Endothelial cell of umbilical vein (primary cell): ENCODE measurements at regions not wholly inside any gene's neighbourhood (a gene's known extent, or its start where the extent isn't known, plus 50 kb on each side); places are given as distances from the start of the nearest gene placed in this dataset.

Source experiments
- BruUV-seq: library from RNA; stranded (reverse); fragments of 400-500 nt; replicated peaks from 2 replicates; lab custom pipeline; 2021; lab: Mats Ljungman, UMichigan
- CTCF ChIA-PET: fragments of 300-600, 350-600 bp; sonication (Branson Sonifier 250); formaldehyde crosslinking; loops from one replicate; lab custom pipeline; 2021; ENCODE audit warnings: antibody characterized with exemption, inconsistent platforms; lab: Charles Lee
- POLR2A ChIA-PET: fragments of 300-600, 350-600 bp; sonication (Branson Sonifier 250); formaldehyde crosslinking; loops from one replicate; lab custom pipeline; 2021; ENCODE audit warnings: antibody characterized with exemption, inconsistent platforms; lab: Charles Lee
- DNase-seq: peaks from one replicate; pipeline ENCODE4 v3.0.0-alpha.2; 2011; ENCODE audit warnings: low read depth, low spot score
- FAIRE-seq: peaks from 2 replicates; lab custom pipeline; 2011; peaks lifted over from hg19 to GRCh38; lab: Jason Lieb, UNC
- H2AFZ ChIP-seq: 2 replicates; pipeline ENCODE4 v1.6.0; 2012; ENCODE audit warnings: low read depth, low read length, control low read depth, inconsistent platforms
- H3K27ac ChIP-seq: 2 replicates; pipeline ENCODE4 v1.5.1; 2011; ENCODE audit warnings: low read depth, mild to moderate bottlenecking, control low read depth, low read length, moderate library complexity; ENCODE audit not compliant: insufficient read depth
- H3K27me3 ChIP-seq, 2 experiments: 2 replicates each; pipeline versions ENCODE4 v1.6.0 to v1.6.1; 2011; ENCODE audit warnings: low read length in 2 of 2, mixed read lengths in 1 of 2; ENCODE audit not compliant: control insufficient read depth in 2 of 2, insufficient read depth in 2 of 2
- H3K36me3 ChIP-seq, 2 experiments: 2 replicates in 1 of 2; 3 replicates in 1 of 2; pipeline ENCODE4 v1.5.1; 2011; ENCODE audit warnings: low read length in 2 of 2, mild to moderate bottlenecking in 1 of 2, moderate library complexity in 1 of 2; ENCODE audit not compliant: control insufficient read depth in 2 of 2, insufficient read depth in 2 of 2; ENCODE audit errors: extremely low read depth in 1 of 2
- H3K4me1 ChIP-seq: 3 replicates; pipeline ENCODE4 v1.5.1; 2011; ENCODE audit warnings: mild to moderate bottlenecking, low read length; ENCODE audit not compliant: control insufficient read depth, insufficient read depth; ENCODE audit errors: extremely low read depth
- H3K4me2 ChIP-seq: 2 replicates; pipeline ENCODE4 v1.6.1; 2011; ENCODE audit warnings: low read length, control low read depth, mixed read lengths; ENCODE audit not compliant: insufficient read depth
- H3K4me3 ChIP-seq, 3 experiments: fragments of 200-600 bp in 1 of 3; sonication (generic), shearing (Covaris generic) in 1 of 3; replicated peaks in 1 of 3; 2 replicates each; pipeline ENCODE4 v1.5.1; 2011 to 2016; ENCODE audit warnings: control low read depth in 3 of 3, low read length in 3 of 3, mild to moderate bottlenecking in 2 of 3, inconsistent platforms in 1 of 3, low read depth in 1 of 3, moderate library complexity in 1 of 3; ENCODE audit not compliant: insufficient read depth in 1 of 3
- H3K79me2 ChIP-seq: 2 replicates; pipeline ENCODE4 v1.6.0; 2012; ENCODE audit warnings: low read length, inconsistent platforms; ENCODE audit not compliant: control insufficient read depth, insufficient read depth
- H3K9ac ChIP-seq: replicated peaks from 2 replicates; pipeline ENCODE3; 2011; ENCODE audit warnings: low read length, control low read depth; ENCODE audit not compliant: insufficient read depth; ENCODE audit errors: extremely low read depth
- H3K9me1 ChIP-seq: replicated peaks from 3 replicates; pipeline ENCODE4 v1.6.0; 2011; ENCODE audit warnings: mild to moderate bottlenecking, low read length; ENCODE audit not compliant: control insufficient read depth, insufficient read depth; ENCODE audit errors: extremely low read depth
- H3K9me3 ChIP-seq: replicated peaks from 2 replicates; pipeline ENCODE4 v1.5.1; 2012; ENCODE audit warnings: low read length, inconsistent platforms; ENCODE audit not compliant: control insufficient read depth, insufficient read depth
- H4K20me1 ChIP-seq: replicated peaks from 2 replicates; pipeline ENCODE3; 2011; ENCODE audit warnings: mild to moderate bottlenecking, low read length; ENCODE audit not compliant: control insufficient read depth, insufficient read depth; ENCODE audit errors: extremely low read depth
- CTCF ChIP-seq, 2 donors: IDR thresholded peaks; 1 replicate in 1 of 2; 2 replicates in 1 of 2; pipeline ENCODE4 v1.5.1; 2011; ENCODE audit warnings: low read length in 2 of 2, mild to moderate bottlenecking in 2 of 2, moderate library complexity in 2 of 2, control low read depth in 1 of 2, inconsistent platforms in 1 of 2, low read depth in 1 of 2; ENCODE audit not compliant: insufficient read depth in 1 of 2; ENCODE audit errors: extremely low read depth in 1 of 2
- EZH2 ChIP-seq: IDR thresholded peaks from 2 replicates; pipeline ENCODE4 v1.6.1; 2012; ENCODE audit warnings: borderline replicate concordance, low read depth, mild to moderate bottlenecking, moderate library complexity, low read length, inconsistent platforms; ENCODE audit not compliant: severe bottlenecking
- FOS ChIP-seq: IDR thresholded peaks from 2 replicates; pipeline ENCODE4 v1.6.1; 2011; ENCODE audit warnings: mild to moderate bottlenecking, low read length, moderate library complexity, borderline replicate concordance; ENCODE audit not compliant: insufficient read depth
- GATA2 ChIP-seq: IDR thresholded peaks from 2 replicates; pipeline ENCODE4 v1.7.0; 2011; ENCODE audit warnings: low read depth, mild to moderate bottlenecking, moderate library complexity, mixed read lengths, low read length; ENCODE audit not compliant: insufficient read length, insufficient read depth
- JUN ChIP-seq: IDR thresholded peaks from 2 replicates; pipeline ENCODE4 v1.6.1; 2011; ENCODE audit warnings: borderline replicate concordance, low read depth; ENCODE audit not compliant: insufficient read length, insufficient read depth
- MAX ChIP-seq: IDR thresholded peaks from 2 replicates; pipeline ENCODE4 v1.6.1; 2011; ENCODE audit not compliant: insufficient read depth, insufficient read length
- MYC ChIP-seq: IDR thresholded peaks from one replicate; pipeline ENCODE4 v1.6.1; 2011; ENCODE audit warnings: mild to moderate bottlenecking, low read depth, low read length
- POLR2A ChIP-seq: IDR thresholded peaks from 2 replicates; pipeline ENCODE4 v1.6.1; 2012; ENCODE audit warnings: low read depth, mild to moderate bottlenecking, control low read depth, low read length
- POLR2AphosphoS5 ChIP-seq: IDR thresholded peaks from 2 replicates; pipeline ENCODE4 v1.6.1; 2012; ENCODE audit warnings: low read depth, mild to moderate bottlenecking, control low read depth, low read length, moderate library complexity; ENCODE audit not compliant: insufficient read depth
- dilution Hi-C: fragments of 300-500 bp; cut with MboI; formaldehyde crosslinking; loops from one replicate; pipeline ENCODE4 v1.15.0; 2019; ENCODE audit warnings: low sequenced_read_pairs; ENCODE audit not compliant: extremely low pct_ligation_motif_present
- intact Hi-C: fragments of 100-400 bp; cut with micrococcal nuclease; formaldehyde crosslinking; loops from one replicate; pipeline ENCODE4 v1.10.0; 2022

- Histone ChIP-seq H3K79me2 (no peaks in the 10 kb centered on the region), H3K9me3 (no peaks in the 10 kb centered on the region), H3K27me3 (no peaks in the 10 kb centered on the region), H3K36me3 (no peaks in the 10 kb centered on the region), H3K4me1 (no peaks in the 10 kb centered on the region), H3K9me1 (no peaks in the 10 kb centered on the region), H3K4me3 (no peak overlapping the region), H3K9ac (no peak overlapping the region), H4K20me1 (no peaks in the 10 kb centered on the region), H3K4me2 (no peak overlapping the region), H2AFZ (no peak overlapping the region), H3K27ac (no peak overlapping the region)
- no TSS peak for BruUV-seq
- CTCF ChIA-PET = no interaction called here
- TF ChIP-seq EZH2 = no peak
- TF ChIP-seq POLR2AphosphoS5 = no peak
- no peak for TF ChIP-seq MAX
- no peak for TF ChIP-seq CTCF (IDR thresholded peaks at IDR 0.05; ENCODE audit: extremely low read depth in 1 of 2, insufficient read depth in 1 of 2, low read depth in 1 of 2, low read length in 2 of 2)
- no peak for TF ChIP-seq JUN
- TF ChIP-seq GATA2 = no peak
- no peak for TF ChIP-seq FOS
- TF ChIP-seq POLR2A = no peak
- no peak for TF ChIP-seq MYC
- FAIRE-seq (no peak), DNase-seq (no peak)
- intact Hi-C loops = no loop called here
- POLR2A ChIA-PET = no interaction called here
- dilution Hi-C loops = no loop called here
Measured at GRCh38 chr15:46714950-46715349, 1002.4 kb upstream of the SEMA6D start.
